Endothelial cell (in vitro differentiated cells): ENCODE measurements at regions not wholly inside any gene's neighbourhood (a gene's known extent, or its start where the extent isn't known, plus 50 kb on each side); places are given as distances from the start of the nearest gene placed in this dataset.

ENCODE experiments used
- DNase-seq: peaks from one replicate; pipeline ENCODE4 v3.0.0; 2021; ENCODE audit warnings: low spot score
- H3K27ac Mint-ChIP-seq: one replicate; pipeline ENCODE4 v1.8.0; 2021; ENCODE audit warnings: mixed read lengths, inconsistent platforms; ENCODE audit not compliant: unreplicated experiment
- H3K27me3 Mint-ChIP-seq: one replicate; pipeline ENCODE4 v1.8.0; 2021; ENCODE audit warnings: mild to moderate bottlenecking, moderate library complexity, mixed read lengths, inconsistent platforms; ENCODE audit not compliant: unreplicated experiment
- H3K36me3 Mint-ChIP-seq: one replicate; pipeline ENCODE4 v1.8.0; 2021; ENCODE audit warnings: mild to moderate bottlenecking, low read depth, mixed read lengths, inconsistent platforms; ENCODE audit not compliant: unreplicated experiment
- H3K4me1 Mint-ChIP-seq: one replicate; pipeline ENCODE4 v1.8.0; 2021; ENCODE audit warnings: mild to moderate bottlenecking, mixed read lengths, inconsistent platforms; ENCODE audit not compliant: unreplicated experiment
- H3K4me3 Mint-ChIP-seq: one replicate; pipeline ENCODE4 v1.8.0; 2021; ENCODE audit warnings: mild to moderate bottlenecking, mixed read lengths, inconsistent platforms; ENCODE audit not compliant: unreplicated experiment
- H3K9me3 Mint-ChIP-seq: one replicate; pipeline ENCODE4 v1.8.0; 2021; ENCODE audit warnings: mixed read lengths, inconsistent platforms; ENCODE audit not compliant: unreplicated experiment
- CTCF ChIP-seq: fragments of 200-600 bp; sonication (generic); IDR thresholded peaks from one replicate; pipeline ENCODE4 v1.5.0; 2021; ENCODE audit warnings: antibody characterized with exemption; ENCODE audit not compliant: unreplicated experiment

GRCh38 chr16:35306915-35307314 lies 1847.5 kb downstream of the TP53TG3F start:
- peaks cover 1% of the 10 kb centered on the region for H3K27me3 Mint-ChIP-seq
- H3K27ac Mint-ChIP-seq: no peak overlapping the region
- peaks cover 39% of the 10 kb centered on the region for H3K9me3 Mint-ChIP-seq
- H3K4me1 Mint-ChIP-seq: no peaks in the 10 kb centered on the region
- peaks cover 4% of the 10 kb centered on the region for H3K36me3 Mint-ChIP-seq
- H3K4me3 Mint-ChIP-seq: no peak overlapping the region
- DNase-seq: no peak
- TF ChIP-seq CTCF: no peak

- TF ChIP-seq CTCF: no peak
- Mint-ChIP-seq H3K27ac (peak overlapping the region; percentile 61), H3K4me1 (no peaks in the 10 kb centered on the region), H3K9me3 (peaks cover 48% of the 10 kb centered on the region), H3K4me3 (no peak overlapping the region), H3K36me3 (peaks cover 4% of the 10 kb centered on the region), H3K27me3 (peaks cover 4% of the 10 kb centered on the region)
- no peak for DNase-seq
These were observed 1849.3 kb downstream of the TP53TG3F start for GRCh38 chr16:35308674-35309073.

- Mint-ChIP-seq H3K4me1 (no peaks in the 10 kb centered on the region), H3K36me3 (peaks cover 8% of the 10 kb centered on the region), H3K27ac (no peak overlapping the region), H3K9me3 (peaks cover 37% of the 10 kb centered on the region), H3K4me3 (no peak overlapping the region), H3K27me3 (peaks cover 6% of the 10 kb centered on the region)
- DNase-seq: no peak
- TF ChIP-seq CTCF: no peak
These were observed 1851.6 kb downstream of the TP53TG3F start for GRCh38 chr16:35310999-35311398.

- DNase-seq: no peak
- H3K27ac Mint-ChIP-seq: no peak overlapping the region
- peaks cover 6% of the 10 kb centered on the region for H3K36me3 Mint-ChIP-seq
- peaks cover 37% of the 10 kb centered on the region for H3K9me3 Mint-ChIP-seq
- no peak for TF ChIP-seq CTCF
- H3K4me3 Mint-ChIP-seq: no peak overlapping the region
- no peaks in the 10 kb centered on the region for H3K4me1 Mint-ChIP-seq
- H3K27me3 Mint-ChIP-seq: peaks cover 6% of the 10 kb centered on the region
These were observed 1852.1 kb downstream of the TP53TG3F start for GRCh38 chr16:35311475-35311874.

- Mint-ChIP-seq H3K4me1 (no peaks in the 10 kb centered on the region), H3K4me3 (no peak overlapping the region)
These were observed 1854.9 kb downstream of the TP53TG3F start for GRCh38 chr16:35314298-35314697.

More at GRCh38 chr16:35314298-35314697, 1854.9 kb downstream of the TP53TG3F start:
- H3K27ac Mint-ChIP-seq: no peak overlapping the region
- no peak for TF ChIP-seq CTCF
- peaks cover 4% of the 10 kb centered on the region for H3K36me3 Mint-ChIP-seq
- H3K27me3 Mint-ChIP-seq: peaks cover 6% of the 10 kb centered on the region
- no peak for DNase-seq
- peaks cover 35% of the 10 kb centered on the region for H3K9me3 Mint-ChIP-seq
